ENCODE measurements at regions not wholly inside any gene's neighbourhood (a gene's known extent, or its start where the extent isn't known, plus 50 kb on each side); places are given as distances from the start of the nearest gene placed in this dataset.

GRCh38 chr5:104526866-104527265 is 964.3 kb upstream of the NUDT12 start:
- H4K91ac ChIP-seq (ENCODE audit: insufficient read depth, low read depth, low read length), result no peak overlapping the region
- H3K4me2 ChIP-seq (ENCODE audit: low read depth, low read length), result no peak overlapping the region
- H3K27ac ChIP-seq (ENCODE audit: insufficient read depth, low read length), result no peak overlapping the region
- no peaks in the 10 kb centered on the region for H3K27me3 ChIP-seq (ENCODE audit: control insufficient read depth, insufficient read depth, low read length)
- no peak overlapping the region for H2BK120ac ChIP-seq (ENCODE audit: low read depth, low read length)
- H3K9me1 ChIP-seq (ENCODE audit: insufficient read depth, low read length), result no peaks in the 10 kb centered on the region
- H2AK9ac ChIP-seq (replicated peaks; ENCODE audit: low read depth, low read length, poor library complexity), result no peak overlapping the region
- no peak overlapping the region for H2BK5ac ChIP-seq (ENCODE audit: low read depth, low read length, poor library complexity, severe bottlenecking)
- intact Hi-C loops (cut with micrococcal nuclease), result no loop called here
- CTCF ChIA-PET, result interaction anchor here (1.3 kb wide), 1 partner anchor 14 kb away, joined by 5 read pairs; no protein-coding TSS in a partner anchor
- no peak overlapping the region for H2BK15ac ChIP-seq (ENCODE audit: low read depth, low read length)
- H3K4me1 ChIP-seq (ENCODE audit: control insufficient read depth, insufficient read depth, low read length), result no peaks in the 10 kb centered on the region
- dilution Hi-C loops (cut with HindIII; ENCODE audit: low sequenced_read_pairs, unreplicated experiment), result no loop called here
- H3K9me3 ChIP-seq (ENCODE audit: control insufficient read depth, insufficient read depth, low read length), result no peaks in the 10 kb centered on the region
- H3K9ac ChIP-seq (ENCODE audit: low read depth, low read length), result no peak overlapping the region
- H3K79me1 ChIP-seq (ENCODE audit: low read depth in 1 of 2, low read length in 2 of 2), result no peaks in the 10 kb centered on the region
- in situ Hi-C loops (cut with MboI; ENCODE audit: low sequenced_read_pairs), result no loop called here
- H3K4ac ChIP-seq (ENCODE audit: low read depth, low read length), result no peak overlapping the region
- H3K23ac ChIP-seq (ENCODE audit: low read depth, low read length), result no peak overlapping the region
- BruUV-seq (replicated peaks), result no TSS peak
- no peak overlapping the region for H2BK20ac ChIP-seq (ENCODE audit: low read depth, low read length)
- TF ChIP-seq CTCF (conservative IDR thresholded peaks at IDR 0.05; ENCODE audit: low read depth, low read length), result no peak
- no peak for TF ChIP-seq RFX5 (IDR thresholded peaks at IDR 0.05; ENCODE audit: low read depth, low read length)
- no peak for TF ChIP-seq RCOR1 (IDR thresholded peaks at IDR 0.05; ENCODE audit: insufficient replicate concordance, low read length)
- TF ChIP-seq CEBPB (IDR thresholded peaks at IDR 0.05; ENCODE audit: low read depth, low read length), result no peak
- no peak for TF ChIP-seq BHLHE40 (IDR thresholded peaks at IDR 0.05; ENCODE audit: low read depth, low read length)
- no peak for TF ChIP-seq ELK1 (IDR thresholded peaks at IDR 0.05; ENCODE audit: borderline replicate concordance, low read depth, low read length)
- TF ChIP-seq POLR2A (IDR thresholded peaks at IDR 0.05; ENCODE audit: low read depth, low read length), result no peak
- no peak for TF ChIP-seq CHD1 (IDR thresholded peaks at IDR 0.05; ENCODE audit: low read depth, low read length)
- no peak for TF ChIP-seq USF2 (IDR thresholded peaks at IDR 0.05; ENCODE audit: low read depth, low read length)
- TF ChIP-seq MAFK (IDR thresholded peaks at IDR 0.05; ENCODE audit: low read depth, low read length), result no peak
- no peak overlapping the region for H2AFZ ChIP-seq (replicated peaks; ENCODE audit: low read length, poor library complexity)
- no peaks in the 10 kb centered on the region for H3K36me3 ChIP-seq (ENCODE audit: control insufficient read depth, insufficient read depth, low read length)
- H3K4me3 ChIP-seq (ENCODE audit: insufficient read depth, low read depth, low read length), result no peak overlapping the region
- H4K20me1 ChIP-seq (ENCODE audit: insufficient read depth, low read length), result no peaks in the 10 kb centered on the region
- no peak overlapping the region for H4K5ac ChIP-seq (ENCODE audit: low read depth, low read length)
- no peak overlapping the region for H3K14ac ChIP-seq (replicated peaks; ENCODE audit: low read depth, low read length)
- WGBS, 2 experiments (ENCODE audit: extremely low coverage in 2 of 2, insufficient read length in 1 of 2), result no CpG with 5 or more reads among the region's 1 CpG
- H2AK5ac ChIP-seq (ENCODE audit: low read depth, low read length), result no peak overlapping the region
- ATAC-seq (ENCODE audit: low read depth), result no peak
- no peak overlapping the region for H3K18ac ChIP-seq (ENCODE audit: low read depth, low read length)
- no peak overlapping the region for H3K56ac ChIP-seq (ENCODE audit: extremely low read depth, insufficient read depth, low read length)
- no peak overlapping the region for H4K8ac ChIP-seq (ENCODE audit: low read depth in 2 of 2, low read length in 2 of 2)
- no peak for DNase-seq
- POLR2A ChIA-PET (ENCODE audit: unreplicated experiment), result no interaction called here

All from IMR-90 (cell line).